H9 (cell line): ENCODE measurements at regions not wholly inside any gene's neighbourhood (a gene's known extent, or its start where the extent isn't known, plus 50 kb on each side); places are given as distances from the start of the nearest gene placed in this dataset.

Experiments used
- DNase-seq: peaks from one replicate; pipeline ENCODE4 v3.0.0-alpha.2; 2017
- H2AFZ ChIP-seq: one replicate; pipeline ENCODE4 v1.6.1; 2013; ENCODE audit warnings: mild to moderate bottlenecking, low read length, control low read depth, moderate library complexity
- H2AK5ac ChIP-seq: 2 replicates; pipeline ENCODE4 v1.6.1; 2013; ENCODE audit warnings: low read length, control low read depth, mixed read lengths; ENCODE audit not compliant: insufficient read length
- H2BK120ac ChIP-seq: one replicate; pipeline ENCODE4 v1.6.1; 2013; ENCODE audit warnings: low read depth, mild to moderate bottlenecking, low read length, control low read depth, inconsistent platforms; ENCODE audit not compliant: poor library complexity, severe bottlenecking
- H2BK12ac ChIP-seq: 2 replicates; pipeline ENCODE4 v1.6.1; 2013; ENCODE audit warnings: low read length, control low read depth, mixed read lengths, low read depth; ENCODE audit not compliant: insufficient read length
- H2BK15ac ChIP-seq: 2 replicates; pipeline ENCODE4 v1.6.1; 2013; ENCODE audit warnings: low read depth, low read length, control low read depth
- H2BK20ac ChIP-seq: one replicate; pipeline ENCODE4 v1.6.1; 2013; ENCODE audit warnings: low read depth, mild to moderate bottlenecking, low read length, control low read depth, inconsistent platforms; ENCODE audit not compliant: poor library complexity, severe bottlenecking
- H2BK5ac ChIP-seq: 2 replicates; pipeline ENCODE4 v1.6.1; 2013; ENCODE audit warnings: low read length, control low read depth, mixed read lengths; ENCODE audit not compliant: insufficient read length
- H3K14ac ChIP-seq: 2 replicates; pipeline ENCODE4 v1.6.1; 2013; ENCODE audit warnings: low read length, control low read depth; ENCODE audit not compliant: insufficient read depth
- H3K18ac ChIP-seq: 2 replicates; pipeline ENCODE4 v1.6.1; 2013; ENCODE audit warnings: low read depth, mild to moderate bottlenecking, mixed read lengths, low read length, control low read depth; ENCODE audit not compliant: insufficient read length
- H3K23ac ChIP-seq: 2 replicates; pipeline ENCODE4 v1.6.1; 2013; ENCODE audit warnings: low read length, control low read depth, mixed read lengths, low read depth; ENCODE audit not compliant: insufficient read length
- H3K23me2 ChIP-seq: 2 replicates; pipeline ENCODE4 v1.6.1; 2013; ENCODE audit warnings: low read depth, mild to moderate bottlenecking, mixed read lengths, low read length, control low read depth; ENCODE audit not compliant: insufficient read length, poor library complexity, severe bottlenecking
- H3K27ac ChIP-seq: 2 replicates; pipeline ENCODE4 v1.5.1; 2013; ENCODE audit warnings: low read length, control low read depth, mixed read lengths, low read depth; ENCODE audit not compliant: insufficient read length
- H3K27me3 ChIP-seq: 2 replicates; pipeline ENCODE4 v1.6.1; 2013; ENCODE audit warnings: low read length, control low read depth, inconsistent platforms; ENCODE audit not compliant: insufficient read depth
- H3K4ac ChIP-seq: 2 replicates; pipeline ENCODE4 v1.6.1; 2013; ENCODE audit warnings: low read depth, mild to moderate bottlenecking, control low read depth, inconsistent platforms, low read length, moderate library complexity
- H3K4me1 ChIP-seq: 2 replicates; pipeline ENCODE4 v1.6.1; 2013; ENCODE audit warnings: low read length, control low read depth, inconsistent platforms; ENCODE audit not compliant: insufficient read depth
- H3K4me2 ChIP-seq: 2 replicates; pipeline ENCODE4 v1.6.1; 2013; ENCODE audit warnings: low read length, control low read depth, mixed read lengths; ENCODE audit not compliant: insufficient read length, insufficient read depth
- H3K56ac ChIP-seq: 2 replicates; pipeline ENCODE4 v1.6.1; 2013; ENCODE audit warnings: low read depth, mild to moderate bottlenecking, mixed read lengths, low read length, control low read depth; ENCODE audit not compliant: insufficient read length
- H3K79me1 ChIP-seq: 2 replicates; pipeline ENCODE4 v1.6.1; 2013; ENCODE audit warnings: low read depth, mild to moderate bottlenecking, moderate library complexity, low read length, control low read depth, inconsistent platforms; ENCODE audit not compliant: insufficient read depth, poor library complexity, severe bottlenecking
- H3K79me2 ChIP-seq: 2 replicates; pipeline ENCODE4 v1.6.1; 2013; ENCODE audit warnings: low read length, control low read depth, inconsistent platforms; ENCODE audit not compliant: insufficient read depth
- H3K9ac ChIP-seq: 2 replicates; pipeline ENCODE4 v1.6.1; 2013; ENCODE audit warnings: low read length, control low read depth, mixed read lengths; ENCODE audit not compliant: insufficient read length; ENCODE audit errors: extremely low read depth
- H3K9me3 ChIP-seq: one replicate; pipeline ENCODE4 v1.6.1; 2013; ENCODE audit warnings: low read depth, low read length, inconsistent platforms; ENCODE audit not compliant: control insufficient read depth
- H3T11ph ChIP-seq: one replicate; pipeline ENCODE4 v1.6.1; 2013; ENCODE audit warnings: mild to moderate bottlenecking, low read length, control low read depth, inconsistent platforms
- H4K20me1 ChIP-seq: one replicate; pipeline ENCODE4 v1.6.1; 2013; ENCODE audit not compliant: control insufficient read depth, insufficient read length, insufficient read depth
- H4K5ac ChIP-seq: 2 replicates; pipeline ENCODE4 v1.6.1; 2013; ENCODE audit warnings: low read depth, mild to moderate bottlenecking, mixed read lengths, low read length, control low read depth; ENCODE audit not compliant: insufficient read length
- H4K8ac ChIP-seq: replicated peaks from 2 replicates; pipeline ENCODE4 v1.6.1; 2013; ENCODE audit warnings: low read length, control low read depth, mixed read lengths, low read depth; ENCODE audit not compliant: insufficient read length
- H4K91ac ChIP-seq: 2 replicates; pipeline ENCODE4 v1.6.1; 2013; ENCODE audit warnings: low read depth, mild to moderate bottlenecking, moderate library complexity, mixed read lengths, low read length, control low read depth; ENCODE audit not compliant: insufficient read length
- H3K27ac Mint-ChIP-seq, 3 experiments: 2 replicates in 2 of 3; 3 replicates in 1 of 3; pipeline ENCODE4 v1.8.0; 2020 to 2021; ENCODE audit warnings: mixed read lengths in 3 of 3, mild to moderate bottlenecking in 1 of 3, moderate library complexity in 1 of 3
- H3K27me3 Mint-ChIP-seq: 2 replicates; pipeline ENCODE4 v1.8.0; 2021; ENCODE audit warnings: low read depth, mild to moderate bottlenecking, moderate library complexity, mixed read lengths
- H3K36me3 Mint-ChIP-seq, 3 experiments: 2 replicates in 2 of 3; 3 replicates in 1 of 3; pipeline ENCODE4 v1.8.0; 2020 to 2021; ENCODE audit warnings: low read depth in 3 of 3, mixed read lengths in 3 of 3; ENCODE audit not compliant: insufficient read depth in 1 of 3
- H3K4me1 Mint-ChIP-seq, 2 experiments: 2 replicates each; pipeline ENCODE4 v1.8.0; 2020; ENCODE audit warnings: mixed read lengths in 2 of 2
- H3K4me3 Mint-ChIP-seq, 2 experiments: 2 replicates in 1 of 2; 3 replicates in 1 of 2; pipeline ENCODE4 v1.8.0; 2020 to 2021; ENCODE audit warnings: mild to moderate bottlenecking in 2 of 2, mixed read lengths in 2 of 2, moderate library complexity in 1 of 2
- H3K9me3 Mint-ChIP-seq, 2 experiments: 2 replicates in 1 of 2; 3 replicates in 1 of 2; pipeline ENCODE4 v1.8.0; 2020; ENCODE audit warnings: mild to moderate bottlenecking in 2 of 2, mixed read lengths in 2 of 2, moderate library complexity in 1 of 2
- WGBS: extraction: QIAGEN DNeasy Blood & Tissue Kit; methylation state at CpG from one replicate; pipeline ENCODE4 v1.1.7; 2013; ENCODE audit warnings: missing lambda C conversion rate, low lambda C conversion rate, mixed read lengths; ENCODE audit not compliant: insufficient read length; ENCODE audit errors: extremely low coverage; 5-methylcytosine and 5-hydroxymethylcytosine counted together
- TF ChIP-seq, protein P1 (sequence below): fragments of 200-600 bp; sonication (generic); conservative IDR thresholded peaks from 3 replicates; pipeline ENCODE4 v1.8.0; 2021; ENCODE audit warnings: antibody characterized with exemption, mild to moderate bottlenecking

DNA sequence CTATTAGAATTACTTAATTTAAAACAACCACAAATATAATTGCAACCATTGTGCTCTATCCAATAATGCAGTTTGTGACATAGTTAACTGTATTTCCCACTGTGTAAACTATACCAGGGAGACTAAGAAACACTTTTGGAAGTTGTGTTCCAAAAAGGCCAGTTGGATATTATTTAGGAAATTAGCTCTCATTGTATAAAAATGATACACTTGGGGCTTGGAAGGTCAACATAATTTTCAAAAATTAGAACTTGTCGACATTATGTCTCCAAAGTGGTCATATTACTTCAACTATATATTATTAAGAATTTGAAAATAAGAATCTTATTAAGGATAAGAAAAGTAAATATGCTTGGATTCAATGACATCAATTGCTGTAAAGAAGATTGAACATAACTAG is 876.6 kb downstream of the MRPL39 start:
- Mint-ChIP-seq H3K4me3 (no peak overlapping the region), H3K4me1 (no peaks in the 10 kb centered on the region), H3K27me3 (no peaks in the 10 kb centered on the region), H3K27ac (no peak overlapping the region), H3K9me3 (peaks cover 21 to 38% of the 10 kb centered on the region in 2 experiments), H3K36me3 (no peaks in the 10 kb centered on the region)
- Histone ChIP-seq H3K79me1 (no peaks in the 10 kb centered on the region), H3K9ac (no peak overlapping the region), H2BK20ac (no peak overlapping the region), H3K18ac (no peak overlapping the region), H2BK12ac (no peak overlapping the region), H2BK5ac (no peak overlapping the region), H3T11ph (no peak overlapping the region), H3K23ac (no peak overlapping the region), H3K27me3 (no peaks in the 10 kb centered on the region), H2BK120ac (no peak overlapping the region), H3K9me3 (no peaks in the 10 kb centered on the region), H3K27ac (no peak overlapping the region), H2AK5ac (no peak overlapping the region), H3K79me2 (no peaks in the 10 kb centered on the region), H2AFZ (no peak overlapping the region), H3K14ac (no peak overlapping the region), H3K4ac (no peak overlapping the region), H4K5ac (no peak overlapping the region), H3K4me1 (no peaks in the 10 kb centered on the region), H4K8ac (no peak overlapping the region), H2BK15ac (no peak overlapping the region), H3K4me2 (no peak overlapping the region), H3K56ac (no peak overlapping the region), H3K23me2 (no peaks in the 10 kb centered on the region), H4K20me1 (no peaks in the 10 kb centered on the region), H4K91ac (no peak overlapping the region)
- no peak for DNase-seq
- TF ChIP-seq, protein P1, sequence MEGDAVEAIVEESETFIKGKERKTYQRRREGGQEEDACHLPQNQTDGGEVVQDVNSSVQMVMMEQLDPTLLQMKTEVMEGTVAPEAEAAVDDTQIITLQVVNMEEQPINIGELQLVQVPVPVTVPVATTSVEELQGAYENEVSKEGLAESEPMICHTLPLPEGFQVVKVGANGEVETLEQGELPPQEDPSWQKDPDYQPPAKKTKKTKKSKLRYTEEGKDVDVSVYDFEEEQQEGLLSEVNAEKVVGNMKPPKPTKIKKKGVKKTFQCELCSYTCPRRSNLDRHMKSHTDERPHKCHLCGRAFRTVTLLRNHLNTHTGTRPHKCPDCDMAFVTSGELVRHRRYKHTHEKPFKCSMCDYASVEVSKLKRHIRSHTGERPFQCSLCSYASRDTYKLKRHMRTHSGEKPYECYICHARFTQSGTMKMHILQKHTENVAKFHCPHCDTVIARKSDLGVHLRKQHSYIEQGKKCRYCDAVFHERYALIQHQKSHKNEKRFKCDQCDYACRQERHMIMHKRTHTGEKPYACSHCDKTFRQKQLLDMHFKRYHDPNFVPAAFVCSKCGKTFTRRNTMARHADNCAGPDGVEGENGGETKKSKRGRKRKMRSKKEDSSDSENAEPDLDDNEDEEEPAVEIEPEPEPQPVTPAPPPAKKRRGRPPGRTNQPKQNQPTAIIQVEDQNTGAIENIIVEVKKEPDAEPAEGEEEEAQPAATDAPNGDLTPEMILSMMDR, result no peak
- WGBS, result no CpG with 5 or more reads among the region's 1 CpG
